HG02642 (cell line): ENCODE measurements at regions not wholly inside any gene's neighbourhood (a gene's known extent, or its start where the extent isn't known, plus 50 kb on each side); places are given as distances from the start of the nearest gene placed in this dataset.
"Not testable (repeated sequence)": the region's sequence is repeated elsewhere in the genome, so short reads cannot be mapped to it uniquely, and the experiment has no call there.

Experiments
- ATAC-seq: cut with Tn5 transposase; IDR thresholded peaks from one replicate; pipeline ENCODE4 v1.9.1; 2021; ENCODE audit warnings: mild to moderate bottlenecking; ENCODE audit not compliant: unreplicated experiment, poor library complexity

DNA sequence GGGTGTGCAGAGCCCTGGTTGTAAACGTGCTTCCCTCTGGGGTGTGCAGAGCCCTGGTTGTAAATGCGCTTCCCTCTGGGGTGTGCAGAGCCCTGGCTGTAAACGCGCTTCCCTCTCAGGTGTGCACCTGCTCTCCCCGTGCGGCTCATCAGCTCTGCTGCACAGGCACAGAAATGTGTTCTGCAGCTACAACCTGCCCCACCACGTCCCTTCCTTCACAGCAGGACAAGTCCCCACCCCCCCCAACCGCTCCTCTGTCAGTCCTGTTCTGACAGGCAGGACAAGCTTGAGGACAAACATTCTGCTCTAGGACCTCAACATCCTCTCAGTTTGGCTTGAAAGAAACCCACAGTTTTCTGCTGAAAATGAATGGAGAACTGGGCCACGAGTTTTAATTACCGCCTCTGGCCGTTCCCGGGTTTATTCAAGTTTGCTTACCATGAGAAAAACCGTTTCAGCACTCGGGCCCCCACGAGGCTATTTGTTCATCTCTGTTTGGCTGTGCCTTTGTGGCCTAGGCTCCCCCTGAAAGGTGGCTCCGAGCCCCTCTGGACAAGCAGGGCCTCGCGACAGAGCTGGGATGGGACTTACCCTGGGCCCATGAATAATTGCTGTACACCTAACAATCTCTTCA is 81.0 kb upstream of the ASB18 start:
- ATAC-seq, result no peak

DNA sequence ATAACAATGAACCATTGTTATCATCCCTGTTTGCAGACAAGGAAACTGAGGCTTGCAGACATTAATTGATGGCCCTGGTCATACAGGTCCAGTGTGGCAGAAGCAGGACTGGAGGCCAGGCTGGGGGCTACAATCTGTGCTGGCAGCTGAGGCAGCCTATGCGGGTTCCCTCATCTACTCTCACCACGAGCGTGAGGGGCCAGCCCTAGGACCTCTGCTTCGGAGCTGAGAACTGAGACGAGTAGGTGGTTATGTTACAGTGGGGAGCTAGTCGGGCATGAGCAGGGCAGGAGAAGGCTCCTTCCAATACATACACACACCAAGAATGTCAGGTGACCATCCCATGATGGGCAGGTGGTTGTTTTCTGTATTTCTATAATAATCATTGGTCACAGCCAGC is 82.2 kb upstream of the ASB18 start:
- no peak for ATAC-seq

GRCh38 chr2:236348279-236348678 is 84.1 kb upstream of the ASB18 start:
- no peak for ATAC-seq

GRCh38 chr2:236348976-236349375 is 84.8 kb upstream of the ASB18 start:
- ATAC-seq, result no peak

- no peak for ATAC-seq
These were observed 86.2 kb upstream of the ASB18 start for GRCh38 chr2:236350426-236350825.

GRCh38 chr2:236351966-236352525 is 87.8 kb upstream of the ASB18 start:
- ATAC-seq, result no peak

GRCh38 chr2:236352761-236353593 is 88.8 kb upstream of the ASB18 start:
- ATAC-seq, result no peak

GRCh38 chr2:236353594-236353942 is 89.4 kb upstream of the ASB18 start:
- ATAC-seq, result no peak

DNA sequence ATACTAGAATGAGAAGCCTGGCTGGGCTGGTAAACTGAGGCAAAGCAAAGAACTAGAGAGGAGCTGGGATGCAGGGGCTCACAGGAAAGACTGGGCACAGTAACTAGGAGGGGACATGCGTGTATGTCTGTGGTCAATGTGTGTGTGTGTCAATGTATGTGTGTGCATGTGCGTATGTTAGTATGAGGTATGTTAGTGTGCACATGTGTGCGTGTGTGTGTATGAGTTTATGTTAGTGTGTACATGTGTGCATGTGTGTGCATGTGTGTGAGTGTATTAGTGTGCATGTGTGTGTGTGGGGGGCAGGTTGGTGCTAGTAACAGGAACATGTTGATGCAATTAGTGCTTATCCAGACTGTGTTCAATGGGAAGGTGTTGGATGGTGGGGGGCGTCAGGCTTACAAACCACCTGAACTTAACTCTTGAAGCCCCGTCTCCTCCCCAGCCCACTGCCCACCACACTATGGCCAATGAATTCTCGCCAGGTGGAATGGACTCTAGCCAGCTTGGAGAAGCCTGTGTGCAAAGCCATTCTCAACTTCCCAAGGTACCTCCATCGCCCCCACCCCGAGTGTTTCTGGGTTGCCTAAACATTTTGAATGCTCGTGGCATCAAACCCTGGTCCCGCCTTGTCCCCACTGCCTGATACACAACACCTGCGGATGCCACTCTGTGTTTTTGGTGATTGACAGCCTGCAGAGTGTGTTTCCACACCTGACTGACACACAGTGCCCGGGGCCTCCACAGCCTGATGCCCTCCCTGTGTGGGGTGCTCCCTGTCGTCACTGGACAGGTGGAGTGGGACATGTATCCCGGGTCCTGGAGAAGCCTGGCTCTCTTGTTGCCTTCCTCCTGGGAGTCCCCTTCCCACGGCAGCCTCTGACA is 90.1 kb upstream of the ASB18 start:
- no peak for ATAC-seq

DNA sequence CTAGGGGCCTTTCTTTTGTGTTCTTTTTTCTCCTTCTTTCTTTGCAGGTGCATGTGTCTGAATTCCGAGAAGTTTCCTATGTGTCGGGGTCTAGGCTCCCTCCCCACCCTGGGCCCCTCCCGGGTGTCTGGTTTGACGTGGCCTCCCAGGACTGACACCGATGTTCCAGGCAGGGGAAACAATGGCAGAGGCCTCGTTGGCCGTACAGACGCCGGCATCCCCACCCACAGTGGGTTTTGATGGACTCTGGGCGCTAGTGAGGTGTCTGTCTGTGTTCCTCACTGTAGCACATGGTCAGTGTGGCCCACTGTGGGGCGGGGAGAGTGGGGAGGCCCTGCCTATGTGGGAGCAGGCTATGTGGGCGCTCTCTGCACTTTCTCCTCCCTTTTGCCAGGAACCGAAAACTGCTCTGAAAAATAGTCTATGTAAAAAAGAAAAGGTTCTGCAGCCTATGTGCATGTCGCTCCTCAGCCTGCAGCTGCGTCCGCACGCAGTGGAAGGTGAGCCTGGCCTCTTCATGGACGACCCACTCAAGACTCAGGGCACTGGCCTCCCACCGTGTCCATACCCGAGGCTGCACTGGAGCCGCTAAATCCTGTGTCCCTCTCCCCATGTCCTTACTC is 90.9 kb upstream of the ASB18 start:
- ATAC-seq, result no peak

DNA sequence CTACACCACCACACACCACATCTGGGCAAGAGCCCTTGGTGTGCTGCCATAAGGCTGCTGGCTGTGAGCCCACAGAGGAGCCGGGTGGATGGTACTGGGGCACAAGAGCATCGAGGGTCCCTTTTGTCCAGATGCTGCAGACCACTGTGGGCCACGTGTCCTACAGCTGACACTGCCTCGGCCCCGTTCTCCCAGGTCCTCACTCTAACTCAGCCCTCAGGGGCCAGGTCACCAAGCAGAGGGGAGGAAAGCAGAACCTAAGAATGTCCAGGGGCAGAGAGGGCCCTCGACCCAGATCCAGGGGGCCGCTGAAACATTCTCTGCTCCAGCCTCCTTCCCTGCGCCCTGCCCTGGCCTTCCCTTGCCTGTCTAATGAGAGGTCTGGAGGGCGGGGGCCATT is 91.7 kb upstream of the ASB18 start:
- no peak for ATAC-seq

- ATAC-seq, result not testable (repeated sequence)
These were observed 92.1 kb upstream of the ASB18 start for GRCh38 chr2:236356321-236356720.

- ATAC-seq, result not testable (repeated sequence)
These were observed 94.3 kb upstream of the ASB18 start for GRCh38 chr2:236358482-236358881.

GRCh38 chr2:236359426-236360045 is 95.3 kb upstream of the ASB18 start:
- no peak for ATAC-seq

- ATAC-seq, result no peak
These were observed 96.3 kb upstream of the ASB18 start for GRCh38 chr2:236360496-236360895.

DNA sequence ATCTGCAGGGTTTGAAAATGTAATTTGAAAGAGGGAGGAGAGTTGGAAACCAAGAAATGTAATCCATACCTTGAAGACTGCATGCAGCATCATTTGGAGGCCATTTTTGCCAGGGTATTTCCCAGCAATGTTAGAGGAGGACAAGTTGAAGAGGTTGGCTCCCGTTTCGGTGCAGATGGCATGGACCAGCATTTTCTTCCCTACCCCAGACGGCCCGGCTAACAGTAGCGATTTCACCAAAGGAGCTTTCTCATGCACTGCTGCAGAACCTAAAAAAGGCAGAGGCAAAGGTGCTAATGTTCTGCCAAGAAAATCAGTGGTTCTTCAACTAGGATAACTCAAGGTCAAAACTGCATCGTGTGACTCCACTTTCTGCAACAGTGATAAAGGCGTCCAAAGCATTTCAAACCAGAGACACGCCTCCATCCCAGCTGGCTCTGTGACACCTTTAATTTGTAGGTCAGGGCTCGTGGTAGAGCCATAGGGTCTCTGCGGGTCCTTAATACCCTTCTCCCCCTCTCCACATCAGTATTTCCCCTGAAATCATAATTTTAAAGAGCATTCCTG is 99.6 kb upstream of the ASB18 start:
- ATAC-seq, result no peak

DNA sequence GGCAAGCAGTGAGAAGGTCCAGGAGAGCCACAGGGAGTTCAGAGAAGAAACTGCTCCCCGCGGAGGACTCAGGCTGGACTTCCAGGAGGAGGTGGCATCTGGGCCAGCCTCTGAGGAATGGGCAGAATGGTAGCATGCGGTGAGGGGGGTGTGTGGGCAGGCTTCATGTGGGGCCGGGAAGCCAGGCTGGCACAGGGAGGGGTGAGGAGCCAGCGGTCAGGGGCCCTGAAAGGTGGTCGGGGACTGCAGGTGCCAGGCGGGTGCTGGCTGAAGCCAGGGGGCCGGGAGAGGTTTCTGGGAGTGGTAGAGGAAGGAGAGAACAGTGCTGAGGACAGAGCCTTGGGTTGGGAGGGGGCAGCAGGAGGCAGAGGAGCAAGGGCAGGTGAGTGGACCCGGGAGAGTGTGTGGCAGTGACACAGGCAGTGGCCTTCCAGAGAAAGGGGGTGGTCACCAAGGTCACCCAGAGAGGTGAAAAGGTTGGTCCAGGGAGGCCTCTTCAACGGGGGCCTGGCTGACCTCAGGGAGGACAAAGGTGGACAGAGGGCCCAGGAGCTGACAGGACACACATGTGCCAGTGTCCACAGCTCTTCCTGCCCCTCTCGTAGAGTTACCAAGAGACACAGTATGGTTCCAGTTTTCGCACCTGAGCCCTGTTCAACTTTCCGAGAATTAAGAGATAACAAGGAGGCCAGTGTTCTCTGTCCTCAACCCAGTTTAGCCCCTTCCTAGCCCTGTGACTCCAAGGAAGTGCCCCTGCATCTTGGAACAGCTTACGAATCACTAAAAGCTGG is 101.2 kb upstream of the ASB18 start:
- no peak for ATAC-seq

DNA sequence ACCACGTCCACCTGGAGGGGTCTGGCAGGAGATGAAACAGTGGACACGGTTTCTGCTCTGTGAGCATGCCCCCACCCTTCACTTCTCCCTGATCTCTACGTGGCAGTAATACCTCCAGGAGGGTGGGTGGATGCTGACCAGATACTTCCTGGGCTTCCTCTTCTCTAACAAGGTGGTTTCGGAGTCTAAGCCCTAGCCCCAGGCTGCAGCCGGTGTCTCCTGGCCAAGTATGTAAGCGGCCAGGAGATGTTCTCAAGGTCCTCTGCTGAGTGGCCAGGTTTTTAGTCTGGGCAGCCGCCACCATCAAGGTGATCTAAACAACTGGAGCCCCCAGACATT is 101.8 kb upstream of the ASB18 start:
- ATAC-seq, result no peak

- no peak for ATAC-seq
These were observed 102.2 kb upstream of the ASB18 start for GRCh38 chr2:236366397-236366796.
